ENCODE measurements at regions not wholly inside any gene's neighbourhood (a gene's known extent, or its start where the extent isn't known, plus 50 kb on each side); places are given as distances from the start of the nearest gene placed in this dataset.

- in situ Hi-C loops (cut with HindIII; ENCODE audit: low sequenced_read_pairs): no loop called here
- no peak for TF ChIP-seq CTCF (IDR thresholded peaks at IDR 0.05; ENCODE audit: low read depth, low read length)
- no peak for DNase-seq (ENCODE audit: low read depth, low spot score)
- H3K4me3 ChIP-seq (ENCODE audit: low read depth, low read length): no peak overlapping the region
Measured at GRCh38 chr7:81008901-81009300, 90.0 kb upstream of the SEMA3C start.

GRCh38 chr7:81007051-81007450, 88.2 kb upstream of the SEMA3C start:
- no peak for TF ChIP-seq CTCF (IDR thresholded peaks at IDR 0.05; ENCODE audit: low read depth, low read length)
- in situ Hi-C loops (cut with HindIII; ENCODE audit: low sequenced_read_pairs): no loop called here
- no peak overlapping the region for H3K4me3 ChIP-seq (ENCODE audit: low read depth, low read length)
- DNase-seq (ENCODE audit: low read depth, low spot score): no peak

- TF ChIP-seq CTCF (IDR thresholded peaks at IDR 0.05; ENCODE audit: low read depth, low read length): no peak
- DNase-seq (ENCODE audit: low read depth, low spot score): no peak
- H3K4me3 ChIP-seq (ENCODE audit: low read depth, low read length): no peak overlapping the region
- in situ Hi-C loops (cut with HindIII; ENCODE audit: low sequenced_read_pairs): no loop called here
Measured at GRCh38 chr7:81005254-81005653, 86.4 kb upstream of the SEMA3C start.

GRCh38 chr7:81004098-81004497, 85.2 kb upstream of the SEMA3C start:
- no peak for TF ChIP-seq CTCF (IDR thresholded peaks at IDR 0.05; ENCODE audit: low read depth, low read length)

GRCh38 chr7:81003326-81003725, 84.5 kb upstream of the SEMA3C start:
- DNase-seq (ENCODE audit: low read depth, low spot score): no peak
- no peak for TF ChIP-seq CTCF (IDR thresholded peaks at IDR 0.05; ENCODE audit: low read depth, low read length)
- H3K4me3 ChIP-seq (ENCODE audit: low read depth, low read length): no peak overlapping the region
- in situ Hi-C loops (cut with HindIII; ENCODE audit: low sequenced_read_pairs): no loop called here

More at GRCh38 chr7:81004098-81004497, 85.2 kb upstream of the SEMA3C start:
- H3K4me3 ChIP-seq (ENCODE audit: low read depth, low read length): no peak overlapping the region
- peak; percentile 68 for DNase-seq (ENCODE audit: low read depth, low spot score)
- in situ Hi-C loops (cut with HindIII; ENCODE audit: low sequenced_read_pairs): no loop called here

GRCh38 chr7:81002421-81002820, 83.6 kb upstream of the SEMA3C start:
- in situ Hi-C loops (cut with HindIII; ENCODE audit: low sequenced_read_pairs): no loop called here
- H3K4me3 ChIP-seq (ENCODE audit: low read depth, low read length): no peak overlapping the region
- no peak for DNase-seq (ENCODE audit: low read depth, low spot score)
- TF ChIP-seq CTCF (IDR thresholded peaks at IDR 0.05; ENCODE audit: low read depth, low read length): no peak

- DNase-seq (ENCODE audit: low read depth, low spot score): no peak
- no peak overlapping the region for H3K4me3 ChIP-seq (ENCODE audit: low read depth, low read length)
- in situ Hi-C loops (cut with HindIII; ENCODE audit: low sequenced_read_pairs): no loop called here
- TF ChIP-seq CTCF (IDR thresholded peaks at IDR 0.05; ENCODE audit: low read depth, low read length): no peak
Measured at GRCh38 chr7:80999771-81000170, 80.9 kb upstream of the SEMA3C start.

Measured in astrocyte of the spinal cord (primary cell).